OCI-LY1 (cell line): ENCODE measurements at regions not wholly inside any gene's neighbourhood (a gene's known extent, or its start where the extent isn't known, plus 50 kb on each side); places are given as distances from the start of the nearest gene placed in this dataset.

Experiments used
- H2AFZ ChIP-seq: fragments of 200-600 bp; sonication (generic), shearing (Covaris generic); 2 replicates; pipeline ENCODE4 v1.6.0; 2014; ENCODE audit warnings: antibody characterized with exemption, mild to moderate bottlenecking, low read length
- H3F3A ChIP-seq: fragments of 200-600 bp; sonication (generic), shearing (Covaris generic); 2 replicates; pipeline ENCODE4 v1.6.0; 2014; ENCODE audit warnings: mild to moderate bottlenecking, antibody characterized with exemption, low read length, moderate library complexity; ENCODE audit not compliant: insufficient read depth
- H3K27ac ChIP-seq: fragments of 200-600 bp; sonication (generic); 2 replicates; pipeline ENCODE4 v1.5.1; 2014; ENCODE audit warnings: low read length, mixed run types, mild to moderate bottlenecking, low read depth; ENCODE audit not compliant: poor library complexity, severe bottlenecking
- H3K27me3 ChIP-seq: fragments of 200-600 bp; sonication (generic); 2 replicates; pipeline ENCODE4 v1.6.0; 2014; ENCODE audit warnings: antibody characterized with exemption, mild to moderate bottlenecking, low read length, moderate library complexity; ENCODE audit not compliant: insufficient read depth
- H3K36me3 ChIP-seq: fragments of 200-600 bp; sonication (generic); 2 replicates; pipeline ENCODE4 v1.6.1; 2014; ENCODE audit warnings: mild to moderate bottlenecking, antibody characterized with exemption, low read length, moderate library complexity, mixed read lengths; ENCODE audit not compliant: insufficient read depth
- H3K4me1 ChIP-seq: fragments of 200-600 bp; sonication (generic); 2 replicates; pipeline ENCODE4 v1.5.1; 2014; ENCODE audit warnings: mild to moderate bottlenecking, low read length, moderate library complexity; ENCODE audit not compliant: insufficient read depth, severe bottlenecking
- H3K4me2 ChIP-seq: fragments of 200-600 bp; sonication (generic), shearing (Covaris generic); 2 replicates; pipeline ENCODE4 v1.6.1; 2014; ENCODE audit warnings: low read length
- H3K4me3 ChIP-seq: fragments of 200-600 bp; sonication (generic); 2 replicates; pipeline ENCODE4 v1.5.1; 2014; ENCODE audit warnings: low read length, low read depth, mild to moderate bottlenecking, mixed read lengths; ENCODE audit not compliant: poor library complexity, severe bottlenecking
- H3K79me2 ChIP-seq: fragments of 200-600 bp; shearing (Covaris generic); 2 replicates; pipeline ENCODE4 v1.6.1; 2016; ENCODE audit warnings: mixed run types, low read length, mixed read lengths; ENCODE audit not compliant: insufficient read depth
- H3K9ac ChIP-seq: fragments of 200-600 bp; sonication (generic), shearing (Covaris generic); 2 replicates; pipeline ENCODE4 v1.6.1; 2014; ENCODE audit warnings: mild to moderate bottlenecking, low read length, mixed read lengths
- H3K9me2 ChIP-seq: fragments of 200-600 bp; sonication (generic), shearing (Covaris generic); 2 replicates; pipeline ENCODE4 v1.6.1; 2014; ENCODE audit warnings: low read depth, mild to moderate bottlenecking, low read length, mixed read lengths
- H3K9me3 ChIP-seq: fragments of 200-600 bp; shearing (Covaris generic); 2 replicates; pipeline ENCODE4 v1.6.1; 2014; ENCODE audit warnings: low read length, mixed read lengths
- H4K20me1 ChIP-seq: fragments of 200-600 bp; sonication (generic), shearing (Covaris generic); 2 replicates; pipeline ENCODE4 v1.6.0; 2016; ENCODE audit warnings: mild to moderate bottlenecking, low read length; ENCODE audit not compliant: insufficient read depth
- CTCF ChIP-seq: fragments of 200-600 bp; sonication (generic), shearing (Covaris generic); IDR thresholded peaks from 2 replicates; pipeline ENCODE4 v1.5.1; 2017; ENCODE audit warnings: mild to moderate bottlenecking, antibody characterized with exemption, low read length, moderate library complexity, mixed read lengths
- EZH2 ChIP-seq: fragments of 200-600 bp; sonication (generic), shearing (Covaris generic); IDR thresholded peaks from 2 replicates; pipeline ENCODE4 v1.8.0; 2017; ENCODE audit warnings: borderline replicate concordance, mixed run types, mild to moderate bottlenecking, antibody characterized with exemption, low read length, moderate library complexity, mixed read lengths

GRCh38 chrX:42460706-42461105, 317.3 kb downstream of the PPP1R2C start:
- Histone ChIP-seq H3K9me3 (no peaks in the 10 kb centered on the region), H2AFZ (no peak overlapping the region), H3K4me3 (no peak overlapping the region), H3K4me2 (no peak overlapping the region), H4K20me1 (no peaks in the 10 kb centered on the region), H3K36me3 (no peaks in the 10 kb centered on the region), H3K27me3 (no peaks in the 10 kb centered on the region), H3F3A (no peaks in the 10 kb centered on the region), H3K9me2 (no peaks in the 10 kb centered on the region), H3K4me1 (no peaks in the 10 kb centered on the region), H3K79me2 (no peaks in the 10 kb centered on the region), H3K27ac (no peak overlapping the region), H3K9ac (no peak overlapping the region)
- TF ChIP-seq CTCF (no peak), EZH2 (no peak)

DNA sequence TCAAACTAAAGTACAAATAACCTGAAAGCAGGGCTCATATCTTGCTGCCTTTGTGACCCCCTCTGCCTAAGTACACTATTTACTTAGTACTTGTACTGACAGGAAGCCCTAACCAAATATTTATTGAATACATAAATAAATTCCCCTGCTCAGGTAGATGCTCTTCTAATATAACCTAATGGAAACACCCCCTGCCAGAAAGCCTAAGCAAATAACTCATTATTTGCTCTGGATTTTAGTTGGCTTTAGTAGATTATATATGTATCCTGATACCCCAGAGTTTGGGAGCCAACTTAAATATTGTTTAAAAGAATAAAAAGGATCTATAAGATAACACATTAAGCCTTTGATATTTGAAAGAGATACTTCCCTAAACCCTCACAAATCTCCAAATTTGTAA, 318.2 kb downstream of the PPP1R2C start:
- no peak overlapping the region for H3K4me2 ChIP-seq
- no peak overlapping the region for H2AFZ ChIP-seq
- H3K79me2 ChIP-seq = no peaks in the 10 kb centered on the region
- H3K9me3 ChIP-seq = no peaks in the 10 kb centered on the region
- H3F3A ChIP-seq = no peaks in the 10 kb centered on the region
- H3K4me3 ChIP-seq = no peak overlapping the region
- H3K9ac ChIP-seq = no peak overlapping the region
- no peak for TF ChIP-seq CTCF
- no peak for TF ChIP-seq EZH2
- H3K36me3 ChIP-seq = no peaks in the 10 kb centered on the region
- H3K9me2 ChIP-seq = no peaks in the 10 kb centered on the region
- no peak overlapping the region for H3K27ac ChIP-seq
- H3K27me3 ChIP-seq = no peaks in the 10 kb centered on the region
- H3K4me1 ChIP-seq = no peaks in the 10 kb centered on the region
- no peaks in the 10 kb centered on the region for H4K20me1 ChIP-seq

DNA sequence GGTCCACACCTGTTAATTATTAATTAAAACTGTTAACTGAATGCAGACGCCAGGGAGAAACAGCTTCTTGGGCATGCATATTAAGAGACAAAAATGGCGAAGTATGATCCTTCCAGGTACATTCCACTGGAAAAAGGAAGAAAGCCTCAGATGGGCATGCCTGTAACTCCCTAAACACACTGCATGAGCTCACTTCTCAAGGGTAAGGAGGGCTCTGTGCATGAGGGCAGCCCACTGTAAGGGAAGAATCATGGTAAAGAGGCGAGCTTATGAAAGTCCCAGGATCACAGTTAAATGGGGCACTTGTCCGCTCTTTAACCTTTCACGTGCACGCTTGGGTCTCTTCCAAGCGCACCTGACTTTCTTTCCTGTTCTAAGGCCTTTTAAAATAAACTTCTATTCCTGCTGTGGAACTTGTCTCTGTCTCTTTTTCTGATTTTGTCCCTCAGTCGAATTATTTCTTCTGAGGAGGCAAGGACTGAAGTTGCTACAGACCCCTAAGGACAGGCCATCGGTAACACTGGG, 321.7 kb downstream of the PPP1R2C start:
- H3K27ac ChIP-seq = no peak overlapping the region
- no peak overlapping the region for H3K4me3 ChIP-seq
- H3K4me2 ChIP-seq = no peak overlapping the region
- H2AFZ ChIP-seq = no peak overlapping the region
- no peaks in the 10 kb centered on the region for H3K4me1 ChIP-seq
- H3K9ac ChIP-seq = no peak overlapping the region
- no peak for TF ChIP-seq EZH2
- no peak for TF ChIP-seq CTCF
- H3K36me3 ChIP-seq = no peaks in the 10 kb centered on the region
- H3K9me2 ChIP-seq = no peaks in the 10 kb centered on the region
- H3F3A ChIP-seq = no peaks in the 10 kb centered on the region
- H3K9me3 ChIP-seq = no peaks in the 10 kb centered on the region
- no peaks in the 10 kb centered on the region for H3K79me2 ChIP-seq
- no peaks in the 10 kb centered on the region for H4K20me1 ChIP-seq
- no peaks in the 10 kb centered on the region for H3K27me3 ChIP-seq
